ENCODE measurements at regions not wholly inside any gene's neighbourhood (a gene's known extent, or its start where the extent isn't known, plus 50 kb on each side); places are given as distances from the start of the nearest gene placed in this dataset.

- Histone ChIP-seq H3K27ac (ENCODE audit: low read depth in 2 of 2, low read length in 1 of 2) (no peak overlapping the region), H3K79me2 (ENCODE audit: insufficient read depth) (no peaks in the 10 kb centered on the region), H4K20me1 (ENCODE audit: insufficient read depth) (no peaks in the 10 kb centered on the region), H3K36me3 (replicated peaks in 1 of 2; ENCODE audit: control insufficient read depth in 1 of 2, insufficient read depth in 2 of 2, low read length in 1 of 2) (no peaks in the 10 kb centered on the region), H2AFZ (ENCODE audit: low read depth) (no peak overlapping the region), H3K4me1 (ENCODE audit: control insufficient read depth in 1 of 2, insufficient read depth in 2 of 2, low read depth in 1 of 2, low read length in 1 of 2) (no peaks in the 10 kb centered on the region), H3K4me2 (no peak overlapping the region), H3F3A (replicated peaks; ENCODE audit: insufficient read depth) (no peaks in the 10 kb centered on the region), H3K9me2 (no peaks in the 10 kb centered on the region), H3K9ac (no peak overlapping the region), H3K9me3 (no peaks in the 10 kb centered on the region), H3K4me3 (ENCODE audit: low read depth in 2 of 2, low read length in 1 of 2) (no peak overlapping the region), H3K27me3 (ENCODE audit: insufficient read depth) (no peaks in the 10 kb centered on the region)
- no peak for TF ChIP-seq RFX5 (IDR thresholded peaks at IDR 0.05; ENCODE audit: low read length)
- TF ChIP-seq RCOR1 (IDR thresholded peaks at IDR 0.05; ENCODE audit: low read length): no peak
- no peak for TF ChIP-seq RAD21 (IDR thresholded peaks at IDR 0.05; ENCODE audit: low read length)
- TF ChIP-seq IRF3 (IDR thresholded peaks at IDR 0.05; ENCODE audit: low read depth, low read length): no peak
- no peak for TF ChIP-seq CTCF (IDR thresholded peaks at IDR 0.05)
- TF ChIP-seq USF2 (IDR thresholded peaks at IDR 0.05; ENCODE audit: borderline replicate concordance, low read depth, low read length): no peak
- TF ChIP-seq MAX (IDR thresholded peaks at IDR 0.05; ENCODE audit: low read depth): no peak
- no peak for TF ChIP-seq POLR2AphosphoS5 (IDR thresholded peaks at IDR 0.05; ENCODE audit: low read depth, low read length)
- TF ChIP-seq GATA2 (CRISPR knock-in tag; IDR thresholded peaks at IDR 0.05): no peak
- TF ChIP-seq GABPA (IDR thresholded peaks at IDR 0.05; ENCODE audit: low read depth): no peak
- TF ChIP-seq RXRA (IDR thresholded peaks at IDR 0.05; ENCODE audit: borderline replicate concordance, low read depth): no peak
- TF ChIP-seq MXI1 (IDR thresholded peaks at IDR 0.05; ENCODE audit: low read depth, low read length): no peak
- TF ChIP-seq ZBTB33 (IDR thresholded peaks at IDR 0.05; ENCODE audit: borderline replicate concordance, low read depth): no peak
- no peak for TF ChIP-seq USF1 (IDR thresholded peaks at IDR 0.05; ENCODE audit: borderline replicate concordance, low read depth)
- TF ChIP-seq PBX3 (IDR thresholded peaks at IDR 0.05): no peak
- no peak for TF ChIP-seq EP300 (IDR thresholded peaks at IDR 0.05; ENCODE audit: borderline replicate concordance in 1 of 2, low read depth in 1 of 2, low read length in 1 of 2)
- no peak for DNase-seq
- CTCF ChIA-PET: interaction anchor here (0.9 to 2.1 kb wide), 3 partner anchors 9 to 24 kb away, joined by 3 to 14 read pairs (median 3); no protein-coding TSS in a partner anchor
- POLR2A ChIA-PET: no interaction called here
Observed at GRCh38 chr13:52944697-52945096, 83.9 kb upstream of the OLFM4 start.
